Erythroblast (primary cell): ENCODE measurements at regions not wholly inside any gene's neighbourhood (a gene's known extent, or its start where the extent isn't known, plus 50 kb on each side); places are given as distances from the start of the nearest gene placed in this dataset.
A peak's percentile ranks its signal among the peaks of the same experiment; 100 is the strongest.

ENCODE experiments used
- DNase-seq, 2 experiments: peaks; one replicate each; lab custom pipeline; 2025; lab: John Stamatoyannopoulos, UW
- GATA1 ChIP-seq: IDR thresholded peaks from 2 replicates; pipeline ENCODE4 v1.6.1; 2011; ENCODE audit warnings: low read depth, mild to moderate bottlenecking, control low read depth, low read length, moderate library complexity
- POLR2A ChIP-seq: IDR thresholded peaks from 2 replicates; pipeline ENCODE4 v1.6.1; 2011; ENCODE audit warnings: mild to moderate bottlenecking, low read length

DNA sequence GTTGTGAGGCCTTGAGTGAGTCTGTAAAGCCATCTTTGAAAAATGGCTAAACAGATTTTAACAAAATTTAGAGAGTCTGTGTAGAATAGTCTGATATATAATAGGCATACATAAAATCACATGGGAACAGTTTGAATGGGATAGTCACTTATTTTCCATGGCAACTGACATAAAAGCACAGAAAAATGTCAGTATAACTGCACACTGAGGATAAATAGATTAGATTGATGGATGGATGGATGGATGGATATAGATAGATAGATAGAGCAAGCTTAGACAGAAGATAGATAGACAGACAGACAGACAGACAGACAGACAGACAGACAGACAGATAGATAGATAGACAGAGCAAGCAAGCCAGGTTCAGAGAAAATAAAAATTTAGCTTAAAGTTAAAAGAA is 660.2 kb upstream of the API5 start:
- DNase-seq: no peak
- TF ChIP-seq POLR2A: no peak
- no peak for TF ChIP-seq GATA1

DNA sequence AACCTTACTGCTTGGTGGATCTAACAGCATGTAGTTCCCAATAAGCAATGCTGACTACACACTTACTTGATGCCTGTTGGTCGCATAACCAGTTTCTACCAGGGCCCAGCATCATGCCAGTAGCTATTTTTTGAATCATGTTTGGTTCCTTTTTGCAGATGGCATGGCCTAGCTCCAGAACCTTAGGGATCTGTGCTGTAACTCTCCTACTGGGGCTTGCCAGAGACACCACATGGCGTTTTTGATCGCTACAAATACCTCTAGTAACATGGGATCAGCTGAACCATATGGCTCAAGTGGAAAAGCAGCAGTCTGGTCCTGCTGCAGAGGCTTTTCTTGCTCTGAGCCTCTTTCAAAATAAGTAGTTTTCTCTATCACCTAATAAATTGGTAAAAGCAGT is 654.6 kb upstream of the API5 start:
- TF ChIP-seq GATA1 (no peak), POLR2A (no peak)
- DNase-seq: no peak

DNA sequence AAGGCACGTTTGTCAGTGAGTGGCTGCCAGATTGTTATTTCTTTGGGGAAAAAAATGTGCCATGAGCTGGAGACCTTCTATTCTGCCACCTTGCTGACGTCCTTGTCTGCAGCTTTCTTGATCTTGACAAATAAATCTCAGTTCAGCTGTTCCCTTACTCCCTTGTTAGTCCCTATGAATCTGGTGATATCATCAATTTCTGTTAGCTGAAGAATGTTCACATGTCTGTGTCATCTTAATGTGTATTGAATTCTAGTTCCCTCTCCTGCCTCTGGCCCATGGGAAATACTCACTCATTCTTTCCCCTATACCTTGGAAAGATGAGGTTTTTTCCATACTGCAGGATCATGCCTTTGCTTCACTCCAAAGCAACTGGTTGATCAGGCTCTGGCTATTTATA is 649.9 kb upstream of the API5 start:
- no peak for DNase-seq
- TF ChIP-seq POLR2A: no peak
- TF ChIP-seq GATA1: no peak

DNA sequence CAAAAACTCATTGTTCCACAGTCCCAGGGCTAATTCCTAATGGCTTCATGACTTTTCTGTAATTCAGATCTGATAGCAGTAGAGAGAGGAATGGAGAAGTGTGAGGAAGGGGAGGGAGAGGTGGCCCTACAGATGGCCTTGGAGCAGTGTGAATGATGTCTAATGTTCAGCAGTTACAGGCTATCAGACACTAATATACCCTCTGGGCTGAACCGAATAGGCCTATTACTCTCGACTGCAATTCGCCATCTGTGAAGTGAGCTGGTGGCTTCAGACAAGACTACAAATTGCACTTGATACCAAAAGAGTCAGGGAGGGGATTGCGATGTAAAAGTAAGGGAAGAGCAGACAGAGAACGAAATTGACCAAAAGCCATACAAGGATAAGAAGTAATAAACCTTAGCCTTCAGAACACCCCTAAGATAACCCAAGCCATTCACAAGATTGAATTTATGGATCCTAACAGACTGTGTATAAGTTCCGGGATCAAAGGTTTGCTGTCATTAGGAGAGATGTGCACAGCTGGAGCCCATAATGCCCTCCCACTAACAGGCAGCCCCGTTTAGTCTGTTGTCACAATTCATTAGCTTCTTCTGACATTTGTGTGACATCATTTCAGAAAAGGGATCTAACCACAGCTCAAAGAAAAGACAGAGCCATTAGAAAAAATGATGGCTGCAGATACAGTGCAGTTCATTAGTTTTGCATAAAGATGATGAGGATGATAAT is 642.4 kb upstream of the API5 start:
- DNase-seq: no peak
- no peak for TF ChIP-seq POLR2A
- TF ChIP-seq GATA1: no peak

DNA sequence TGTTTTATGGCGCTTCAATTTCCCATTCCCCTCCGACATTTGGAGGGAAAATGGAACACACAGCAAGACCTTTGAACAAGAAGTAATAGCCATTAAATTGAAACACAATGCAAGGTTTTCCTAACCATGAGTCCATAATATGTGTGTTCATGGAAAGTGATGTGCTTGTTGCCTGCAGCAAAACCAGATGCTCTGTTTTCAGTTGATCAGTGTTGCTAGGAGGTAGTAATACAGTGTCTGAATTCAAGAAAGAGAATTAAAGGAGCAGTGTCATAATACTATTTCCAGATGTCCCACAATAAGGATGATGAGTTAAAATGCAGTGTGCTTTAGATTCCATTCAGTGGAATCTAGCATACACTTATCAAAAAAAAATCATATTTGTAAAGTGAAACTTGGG is 637.4 kb upstream of the API5 start:
- TF ChIP-seq GATA1: no peak
- no peak for TF ChIP-seq POLR2A
- DNase-seq: no peak

DNA sequence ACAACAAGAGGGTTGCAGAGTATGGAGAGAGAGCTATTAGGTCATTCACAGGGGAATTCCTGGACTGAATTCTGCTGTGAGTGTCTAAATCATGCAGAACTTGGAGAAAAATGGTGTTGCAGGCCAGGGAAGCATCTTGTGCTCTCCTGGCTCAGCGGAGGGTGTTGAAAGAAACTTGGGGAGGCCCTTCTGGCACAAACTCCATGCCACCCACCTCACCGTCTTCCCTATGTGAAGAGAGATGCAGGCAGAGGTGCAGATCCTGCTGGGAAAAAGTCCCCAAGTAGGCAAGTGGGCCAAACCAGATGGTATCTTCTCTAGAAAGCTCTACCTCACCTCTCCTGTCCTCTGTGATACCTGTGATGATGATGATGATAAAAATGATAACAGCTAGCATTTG is 604.3 kb upstream of the API5 start:
- DNase-seq: no peak
- TF ChIP-seq POLR2A (no peak), GATA1 (no peak)

DNA sequence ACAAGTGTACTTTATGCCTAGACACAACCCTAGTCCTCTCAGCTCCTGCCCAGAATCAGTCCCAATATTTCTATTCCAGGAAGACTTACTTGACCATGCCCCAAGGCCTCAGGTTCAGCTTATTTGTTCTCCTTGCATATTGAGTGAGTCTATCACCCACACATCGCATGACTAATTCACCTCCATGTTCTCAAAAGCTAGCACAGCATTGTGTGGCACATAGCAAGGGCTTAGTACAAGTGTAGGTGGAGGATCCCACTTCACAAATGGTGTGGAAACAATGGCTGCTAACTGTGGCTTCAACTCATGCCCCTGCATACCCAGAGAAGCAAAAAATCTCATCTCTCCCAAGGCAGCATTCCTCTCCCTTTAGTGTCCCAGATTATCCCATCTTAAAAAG is 602.6 kb upstream of the API5 start:
- TF ChIP-seq GATA1 (no peak), POLR2A (no peak)
- no peak for DNase-seq

DNA sequence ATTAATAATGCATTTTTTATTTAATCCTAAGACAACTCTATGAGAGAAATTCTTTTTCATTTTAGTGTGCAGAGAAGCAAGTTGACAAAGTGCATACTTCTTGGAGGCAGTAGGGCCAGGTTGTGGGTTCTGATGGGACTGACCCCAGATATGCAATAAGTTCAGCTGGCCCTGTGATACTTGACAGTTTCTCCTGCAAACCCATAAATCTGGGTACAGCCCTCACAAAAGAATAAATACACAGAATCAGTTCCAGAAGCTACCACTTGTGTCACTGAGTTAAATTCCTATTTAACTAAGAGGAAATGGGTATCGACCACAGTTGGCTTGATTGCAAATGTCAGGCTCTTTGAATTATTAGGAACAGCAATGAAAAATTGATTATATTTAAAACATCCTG is 598.5 kb upstream of the API5 start:
- no peak for TF ChIP-seq GATA1
- no peak for TF ChIP-seq POLR2A
- no peak for DNase-seq

DNA sequence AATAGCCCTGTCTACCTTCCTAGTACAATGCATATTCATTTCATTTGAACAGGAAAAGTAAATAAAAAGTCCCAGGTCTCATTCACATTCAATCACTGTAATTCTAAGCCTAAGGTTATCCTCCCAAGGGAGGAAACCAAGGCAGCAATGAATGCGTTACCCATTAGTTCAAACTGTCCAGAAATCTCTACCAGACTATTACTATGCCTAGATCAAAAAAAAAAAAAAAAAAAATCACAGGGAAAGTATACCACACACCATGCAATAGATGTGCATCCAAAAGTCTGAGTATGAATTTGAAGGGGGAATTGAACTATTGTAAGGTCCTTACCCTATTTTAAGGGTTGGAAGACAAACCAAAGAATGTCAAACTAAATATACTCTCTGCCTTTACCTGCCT is 598.0 kb upstream of the API5 start:
- DNase-seq: no peak
- no peak for TF ChIP-seq POLR2A
- TF ChIP-seq GATA1: no peak

DNA sequence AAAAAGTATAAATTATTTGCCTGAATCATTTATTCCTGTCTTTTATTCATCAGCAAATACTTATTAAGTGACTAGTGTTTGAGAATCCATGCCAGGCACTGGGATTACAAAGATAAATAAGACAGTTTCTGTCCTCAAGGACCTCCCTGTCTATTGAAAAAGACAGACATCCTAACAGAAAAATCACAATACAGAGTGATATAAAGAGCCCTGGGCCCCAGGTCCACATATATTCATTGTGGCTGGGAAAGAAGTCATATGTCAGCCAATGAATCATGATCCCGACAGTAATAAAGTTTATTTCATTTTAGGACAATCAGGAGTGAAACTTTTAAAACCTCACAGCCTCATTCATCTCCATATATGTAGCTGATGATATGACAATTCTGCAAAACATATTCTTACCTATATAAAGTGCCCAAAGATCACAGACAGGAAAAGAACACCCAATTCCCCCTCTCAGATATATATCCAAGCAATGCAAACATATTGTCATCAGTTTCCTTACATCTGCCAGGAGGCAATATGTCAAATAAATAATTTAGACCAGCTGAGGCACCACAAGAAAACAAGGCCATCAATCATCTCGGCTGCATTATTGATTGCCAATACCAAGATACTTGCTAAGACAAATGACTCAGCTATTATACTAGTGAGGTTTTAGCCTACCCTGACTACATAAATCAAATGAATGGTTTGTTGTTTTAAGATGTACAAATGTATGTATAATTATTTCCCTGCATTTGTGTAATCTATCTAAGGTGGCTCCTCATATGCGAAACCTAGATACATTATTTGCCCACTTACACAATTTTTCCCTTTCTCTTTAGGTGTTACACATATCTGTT is 590.9 kb upstream of the API5 start:
- TF ChIP-seq GATA1: no peak
- TF ChIP-seq POLR2A: no peak

DNA sequence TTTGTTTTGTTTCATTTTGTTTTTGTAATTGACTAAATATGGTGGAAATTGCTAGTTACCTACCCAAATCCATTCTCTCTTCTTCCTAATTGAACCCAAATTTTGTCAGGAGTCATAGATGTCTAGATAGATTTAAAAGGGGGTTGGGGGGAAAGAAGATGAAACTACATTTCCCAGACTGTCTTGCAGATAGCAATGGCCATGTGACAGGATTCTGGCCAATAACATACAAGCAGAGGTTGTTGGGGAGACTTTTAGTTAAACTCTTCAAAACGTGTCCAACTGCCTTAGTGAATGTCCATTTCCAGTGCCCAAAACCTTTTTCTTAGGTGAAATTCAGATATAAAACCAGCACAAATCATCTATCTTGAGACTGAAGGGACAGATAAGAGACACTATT is 583.9 kb upstream of the API5 start:
- TF ChIP-seq GATA1: no peak
- no peak for TF ChIP-seq POLR2A
- DNase-seq: no peak

More for the DNA sequence above, 590.9 kb upstream of the API5 start:
- no peak for DNase-seq

DNA sequence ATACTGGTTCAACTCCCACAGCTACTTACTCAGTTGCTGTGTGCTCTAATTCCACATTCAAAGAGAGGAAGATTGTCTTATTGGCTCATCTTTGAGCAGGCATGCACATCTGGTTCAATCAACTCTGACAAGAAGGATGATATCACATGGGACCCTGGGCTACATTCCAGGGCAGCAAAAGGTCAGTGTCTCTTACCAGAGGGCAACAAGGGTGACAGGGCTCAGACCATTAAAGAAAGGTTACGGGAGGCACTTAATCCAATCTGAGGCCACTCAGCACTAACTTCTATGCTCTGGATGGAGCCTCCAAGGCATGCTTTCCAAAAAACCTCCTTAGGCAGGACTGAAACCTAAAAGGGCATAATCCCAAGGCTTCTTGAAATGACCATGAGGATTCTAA is 549.4 kb upstream of the API5 start:
- DNase-seq: peak in 1 of 2 experiments; percentile 8
- TF ChIP-seq POLR2A (no peak), GATA1 (no peak)

DNA sequence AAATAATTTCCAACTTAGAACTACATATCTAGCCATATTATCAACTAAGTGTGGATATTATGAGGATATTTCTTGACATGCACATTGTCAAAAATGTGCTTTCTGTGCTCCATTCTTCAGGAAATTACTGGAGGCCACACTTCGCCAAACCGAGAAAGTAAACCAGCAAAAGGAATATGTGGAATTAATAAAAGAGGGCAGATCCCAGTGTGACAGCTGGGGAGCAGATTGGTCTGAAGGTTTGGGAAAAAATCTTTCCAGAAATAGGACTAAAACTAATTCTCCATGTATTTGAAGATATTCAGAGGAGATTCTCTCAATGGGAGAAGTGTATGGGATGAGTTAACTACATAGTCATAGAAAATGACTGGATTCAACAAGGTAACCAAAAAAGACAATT is 546.9 kb upstream of the API5 start:
- TF ChIP-seq POLR2A: no peak
- TF ChIP-seq GATA1: no peak
- DNase-seq: no peak

DNA sequence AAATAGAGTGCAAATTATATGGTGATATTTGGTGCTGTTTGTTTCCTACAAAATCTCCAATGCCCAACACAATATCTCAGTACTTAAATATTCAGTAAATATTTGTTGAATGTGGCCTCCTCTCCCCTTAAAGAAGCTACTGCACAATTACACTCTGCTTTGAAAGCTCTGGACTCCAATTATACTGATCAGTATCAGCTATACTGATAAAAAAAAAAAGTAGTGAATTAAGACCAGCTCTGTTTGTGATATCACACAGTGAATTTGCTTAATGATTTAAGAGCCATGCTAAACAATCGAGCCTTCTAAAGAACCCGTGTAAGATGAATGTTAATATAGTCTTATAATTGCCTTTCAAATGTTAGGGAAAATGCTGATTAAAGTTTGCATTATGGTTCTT is 543.2 kb upstream of the API5 start:
- DNase-seq: no peak
- TF ChIP-seq GATA1 (no peak), POLR2A (no peak)
